GM18868 (cell line): ENCODE measurements at regions not wholly inside any gene's neighbourhood (a gene's known extent, or its start where the extent isn't known, plus 50 kb on each side); places are given as distances from the start of the nearest gene placed in this dataset.
A peak's percentile ranks its signal among the peaks of the same experiment; 100 is the strongest.

ENCODE experiments used
- ATAC-seq: cut with Tn5 transposase; IDR thresholded peaks from one replicate; pipeline ENCODE4 v1.9.1; 2021; ENCODE audit warnings: mild to moderate bottlenecking, moderate library complexity; ENCODE audit not compliant: unreplicated experiment

- no peak for ATAC-seq
Measured at GRCh38 chr2:177314722-177315264, 50.3 kb upstream of the NFE2L2 start.

DNA sequence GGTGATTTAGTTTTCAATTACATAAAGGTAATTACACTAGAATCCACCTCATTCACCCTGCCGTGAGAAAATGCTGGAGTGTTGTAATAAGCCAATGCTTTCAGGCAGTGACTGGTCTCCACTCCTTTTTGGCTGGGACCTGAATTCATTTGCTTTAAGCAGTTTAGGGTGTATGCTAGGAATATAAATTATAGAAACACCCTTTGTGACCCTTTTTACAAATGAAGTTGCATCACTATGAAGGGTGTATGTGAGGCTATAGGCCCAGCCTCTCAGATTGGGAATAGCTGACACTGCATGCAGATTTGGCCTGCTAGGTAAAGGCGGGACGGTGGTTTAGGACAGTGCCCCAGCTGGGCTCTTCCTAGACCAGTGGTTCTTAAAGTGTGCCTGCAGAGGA is 50.8 kb upstream of the NFE2L2 start:
- ATAC-seq = no peak

GRCh38 chr2:177316756-177317155 is 52.2 kb upstream of the NFE2L2 start:
- ATAC-seq = no peak

- no peak for ATAC-seq
Measured at GRCh38 chr2:177317443-177317842, 52.9 kb upstream of the NFE2L2 start.

DNA sequence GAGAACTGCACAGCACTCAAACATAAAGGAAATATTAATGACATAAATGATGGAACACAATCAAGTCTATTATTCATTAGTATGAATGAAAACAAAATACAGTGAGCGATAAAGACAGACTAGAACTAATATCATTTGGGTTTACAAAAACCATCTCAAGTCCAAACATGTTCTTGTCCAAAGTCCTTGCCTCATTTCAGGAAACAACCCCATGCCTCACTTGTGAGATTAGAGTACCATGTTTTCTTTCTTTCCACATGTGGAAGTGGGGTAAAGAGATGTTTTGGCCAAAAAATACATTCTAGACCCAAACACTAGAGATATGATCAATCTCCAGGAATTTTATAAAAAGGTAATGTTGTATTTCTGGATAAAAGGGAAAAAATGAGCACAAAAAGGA is 53.3 kb upstream of the NFE2L2 start:
- no peak for ATAC-seq

- no peak for ATAC-seq
Measured at GRCh38 chr2:177318613-177319012, 54.1 kb upstream of the NFE2L2 start.

DNA sequence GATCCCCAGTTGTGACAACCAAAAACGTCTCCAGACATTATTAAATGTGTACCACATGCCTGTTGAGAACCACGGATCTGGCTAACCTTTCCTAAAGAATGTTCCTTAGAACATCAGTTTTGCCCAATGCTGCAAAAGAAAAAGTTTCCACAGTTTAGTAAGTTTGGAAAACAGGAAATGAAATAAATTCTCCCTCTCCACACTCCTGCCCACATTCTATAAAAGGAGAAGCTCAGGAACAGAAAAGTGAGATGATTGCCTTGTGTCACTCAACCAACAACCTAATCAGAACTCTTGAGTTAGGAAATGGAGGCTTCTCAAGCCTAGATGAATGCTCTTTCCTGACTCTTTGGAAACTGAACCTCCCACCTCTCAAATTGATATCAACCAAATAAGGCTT is 56.1 kb upstream of the NFE2L2 start:
- no peak for ATAC-seq

DNA sequence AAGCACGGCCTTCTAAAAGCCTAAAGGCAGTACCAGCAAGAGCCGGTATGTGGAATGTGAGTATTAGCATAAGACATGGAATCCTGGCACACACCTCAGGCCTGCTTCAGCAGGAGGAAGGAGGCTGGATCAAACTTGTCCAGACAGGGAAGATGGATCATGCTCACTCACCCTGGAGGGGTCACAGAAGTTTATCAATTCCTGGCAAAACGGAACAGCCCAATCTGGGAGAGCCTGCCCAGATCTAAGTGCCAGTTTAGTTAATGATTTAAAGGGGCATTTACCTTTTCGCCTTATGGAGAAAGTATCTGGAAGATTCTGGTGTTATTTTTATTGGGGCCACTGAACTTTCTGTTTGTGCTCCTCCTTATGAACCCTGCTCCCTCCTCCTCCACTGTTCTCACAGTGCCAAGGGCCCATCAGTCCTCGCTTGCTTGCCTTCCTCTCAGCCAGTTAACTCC is 58.3 kb upstream of the NFE2L2 start:
- no peak for ATAC-seq

DNA sequence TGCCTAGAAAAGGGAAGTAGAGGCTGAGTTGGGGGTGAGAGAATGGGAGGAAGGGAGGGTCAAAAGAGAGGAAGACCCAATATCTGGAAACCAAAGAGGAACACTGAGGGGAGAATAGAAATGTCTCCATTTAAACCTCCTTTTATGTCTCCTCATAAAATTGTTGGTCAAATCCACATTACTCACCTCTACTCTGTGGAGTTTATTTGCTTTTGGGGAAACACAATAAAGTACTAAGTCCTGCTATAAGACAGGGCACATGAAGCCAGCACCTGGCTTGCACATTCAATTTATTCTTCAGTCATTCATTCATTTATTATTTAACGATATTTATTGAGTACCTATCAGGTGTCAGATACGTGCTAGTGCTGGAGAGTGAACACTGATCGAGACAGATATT is 60.3 kb upstream of the NFE2L2 start:
- no peak for ATAC-seq

DNA sequence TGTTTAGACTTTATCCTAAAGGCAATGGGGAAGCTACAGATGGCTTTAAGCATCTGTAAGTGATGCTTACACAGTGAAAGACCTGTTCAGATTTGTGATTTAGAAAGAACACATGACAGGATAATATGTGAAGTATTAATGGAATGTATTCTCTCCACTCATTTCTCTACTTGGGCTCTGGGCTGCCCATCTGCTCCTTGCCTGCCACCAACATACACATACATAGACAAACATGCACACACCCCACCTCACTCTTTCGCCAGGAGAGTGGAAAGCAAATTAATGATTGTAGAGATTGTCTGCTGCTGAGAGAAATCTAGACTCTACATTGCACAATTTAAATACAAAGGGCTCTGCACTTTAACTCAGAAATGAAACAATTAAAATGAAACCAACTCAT is 61.0 kb upstream of the NFE2L2 start:
- no peak for ATAC-seq

DNA sequence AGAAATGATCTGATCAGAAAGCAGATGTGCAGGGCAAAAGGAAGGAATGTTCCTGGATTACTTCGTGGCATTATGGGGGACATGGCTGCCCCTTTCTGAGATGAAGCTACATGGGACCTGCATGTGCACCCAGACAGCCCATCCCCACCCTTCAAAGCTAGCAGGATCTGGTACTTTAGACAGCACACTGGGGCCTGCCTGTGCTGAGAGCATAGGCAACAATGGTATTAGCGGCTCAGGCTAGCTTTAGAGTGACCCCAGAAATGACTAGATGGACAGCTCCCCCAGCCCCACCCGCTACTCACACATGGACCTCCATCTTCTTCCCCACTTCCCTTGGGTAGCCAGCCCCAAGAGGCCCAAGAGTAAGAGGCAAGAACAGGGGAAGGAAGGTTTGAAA is 61.5 kb upstream of the NFE2L2 start:
- no peak for ATAC-seq

DNA sequence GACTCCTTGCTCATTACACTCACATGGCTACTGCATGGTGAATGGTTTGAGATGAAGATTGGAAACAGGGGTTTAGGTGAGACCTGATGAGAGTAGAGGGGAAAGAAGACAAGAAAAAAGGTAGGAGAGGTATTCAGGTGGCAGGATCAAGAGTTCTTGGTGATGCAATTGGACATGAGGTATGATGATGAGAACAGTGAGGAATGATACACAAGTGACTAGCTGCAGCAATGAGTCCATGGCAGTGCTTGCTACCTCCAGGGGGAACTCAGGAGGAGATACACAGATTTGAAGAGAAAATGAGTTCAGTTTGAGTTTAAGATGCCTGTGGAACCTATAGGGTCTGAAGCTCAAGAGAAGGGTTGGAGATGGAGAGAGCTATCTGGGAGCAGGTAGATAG is 62.1 kb upstream of the NFE2L2 start:
- no peak for ATAC-seq

DNA sequence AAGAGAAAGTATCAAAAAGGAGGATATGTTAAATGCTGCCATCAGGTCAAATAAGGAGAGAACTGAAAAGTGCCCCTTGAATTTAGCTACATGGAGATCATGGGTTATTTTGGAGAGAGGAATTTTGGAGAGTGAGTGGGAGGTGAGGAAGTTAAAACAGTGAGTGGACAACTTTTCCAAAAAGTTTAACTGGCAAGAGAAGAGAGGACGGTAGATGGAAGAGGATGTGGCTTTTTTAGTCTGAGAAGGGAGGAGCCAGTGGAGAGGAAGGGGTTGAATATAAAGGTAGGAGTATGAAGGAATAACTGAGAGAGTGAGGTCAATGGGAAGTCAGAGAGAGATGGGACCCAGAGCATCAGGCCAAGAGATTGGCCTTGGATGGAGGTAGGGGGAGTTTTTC is 62.5 kb upstream of the NFE2L2 start:
- no peak for ATAC-seq

DNA sequence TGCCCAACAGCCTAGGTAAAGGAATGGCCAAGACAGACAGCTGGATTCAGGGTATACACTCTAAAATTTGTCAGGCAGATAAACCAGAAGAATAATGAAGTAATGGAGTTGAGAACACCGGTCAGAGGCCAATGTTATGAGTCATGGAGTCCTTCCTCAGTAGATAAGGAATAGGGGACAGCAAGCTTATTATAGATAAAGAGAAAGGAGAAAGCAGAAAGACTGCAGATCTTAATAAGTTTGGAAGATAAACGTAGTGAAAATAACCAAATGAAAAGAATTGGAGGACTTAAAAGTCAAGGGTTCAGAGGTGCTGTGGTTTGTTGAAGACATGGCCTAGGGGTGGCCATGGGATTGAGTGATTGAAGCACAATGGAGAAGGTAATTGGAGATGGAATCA is 63.5 kb upstream of the NFE2L2 start:
- no peak for ATAC-seq

GRCh38 chr2:177329064-177329463 is 63.5 kb upstream of the AGPS start:
- ATAC-seq = no peak

DNA sequence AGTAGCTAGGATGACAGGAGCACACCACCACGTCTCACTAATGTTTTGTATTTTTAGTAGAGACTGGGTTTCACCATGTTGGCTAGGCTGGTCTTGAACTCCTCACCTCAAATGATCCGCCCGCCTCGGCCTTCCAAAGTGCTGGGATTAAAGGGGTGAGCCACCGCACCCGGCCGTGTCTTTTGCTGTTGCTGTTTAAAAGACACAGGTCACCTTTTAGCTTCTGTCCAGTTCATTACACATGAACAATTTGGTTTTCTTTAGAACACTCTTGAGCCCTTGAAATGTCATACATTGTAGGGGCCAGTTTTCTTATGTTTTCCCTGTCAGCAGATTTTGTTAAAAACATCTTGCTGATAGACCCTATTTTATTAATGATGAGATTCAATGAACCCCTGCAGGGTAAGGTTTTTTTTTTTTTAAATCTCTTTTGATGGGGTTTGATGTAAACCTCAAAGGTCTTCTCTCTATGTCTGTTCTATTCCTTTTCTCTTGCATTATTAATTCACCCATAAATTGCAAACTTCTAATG is 61.0 kb upstream of the AGPS start:
- ATAC-seq = no peak

- ATAC-seq = peak; percentile 76
Measured at GRCh38 chr2:177332026-177332991, 60.3 kb upstream of the AGPS start.

DNA sequence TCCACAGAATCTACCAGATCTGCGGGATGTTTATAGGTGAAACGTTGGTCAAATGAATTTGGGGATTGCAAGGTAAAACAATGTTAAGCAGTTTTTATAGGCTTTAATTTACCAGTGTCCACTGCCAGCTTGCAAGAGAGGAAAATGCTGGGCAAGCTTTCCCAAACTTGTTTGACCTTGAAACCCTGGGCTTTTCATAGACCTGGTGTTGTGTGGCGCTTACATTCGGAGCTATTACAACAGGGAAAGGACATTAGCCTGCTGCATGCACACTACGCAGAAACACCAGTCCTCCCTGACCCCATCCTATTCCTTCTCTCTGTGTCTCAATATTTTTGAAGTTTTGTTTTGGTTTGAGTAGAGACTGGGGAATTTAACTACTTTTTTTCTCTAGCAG is 59.6 kb upstream of the AGPS start:
- no peak for ATAC-seq

- no peak for ATAC-seq
Measured at GRCh38 chr2:177334940-177335543, 57.5 kb upstream of the AGPS start.

DNA sequence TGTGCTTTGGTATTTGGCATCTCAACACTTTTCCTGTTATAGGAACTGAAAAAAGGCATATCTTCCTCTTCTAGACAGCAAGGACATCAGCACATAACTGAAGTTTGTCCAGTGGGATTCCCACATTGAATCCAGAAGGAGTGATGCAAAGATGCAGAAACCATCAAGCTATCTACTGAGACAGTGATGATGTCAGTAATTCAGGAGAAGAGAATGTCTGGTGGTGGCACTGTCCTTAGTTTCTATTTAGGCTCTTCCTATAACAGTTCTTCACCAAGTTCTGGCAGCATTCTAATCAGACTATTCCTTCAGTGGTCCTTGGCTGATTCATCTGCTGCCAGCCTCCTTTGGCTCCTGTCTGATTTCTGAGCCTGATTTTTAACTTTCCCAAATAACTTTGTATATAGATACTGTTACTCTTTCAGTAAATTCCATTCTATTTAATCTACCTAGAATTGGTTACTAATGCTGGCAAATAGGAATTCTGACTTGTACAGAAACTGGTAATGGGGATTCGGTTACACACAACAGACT is 56.6 kb upstream of the AGPS start:
- ATAC-seq = no peak

DNA sequence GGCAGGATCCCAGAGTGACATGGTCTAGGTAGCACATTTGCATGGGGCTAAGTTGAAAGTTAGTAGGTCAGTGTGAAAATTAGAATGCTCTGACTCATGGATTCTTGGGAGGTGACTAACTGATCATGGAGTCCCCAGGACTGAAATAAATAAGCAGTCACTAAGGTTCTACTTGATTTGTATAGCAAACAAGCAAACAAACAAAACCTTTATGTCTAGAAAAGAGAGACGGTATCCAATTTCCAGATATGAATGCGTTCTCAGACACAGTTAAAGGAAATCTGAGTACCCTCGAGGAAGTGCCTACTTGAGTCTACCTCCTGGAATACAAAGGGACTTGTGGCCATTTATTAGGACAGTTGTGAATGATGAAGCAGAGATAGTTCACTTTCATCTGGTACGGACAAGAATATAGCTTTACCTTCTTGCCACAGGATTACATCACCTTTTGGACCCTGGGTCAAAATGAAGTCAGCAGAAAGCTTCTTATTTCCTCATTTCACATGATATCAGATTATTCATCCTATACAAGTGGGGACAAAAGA is 54.3 kb upstream of the AGPS start:
- no peak for ATAC-seq
